ENCODE measurements at regions not wholly inside any gene's neighbourhood (a gene's known extent, or its start where the extent isn't known, plus 50 kb on each side); places are given as distances from the start of the nearest gene placed in this dataset.

DNA sequence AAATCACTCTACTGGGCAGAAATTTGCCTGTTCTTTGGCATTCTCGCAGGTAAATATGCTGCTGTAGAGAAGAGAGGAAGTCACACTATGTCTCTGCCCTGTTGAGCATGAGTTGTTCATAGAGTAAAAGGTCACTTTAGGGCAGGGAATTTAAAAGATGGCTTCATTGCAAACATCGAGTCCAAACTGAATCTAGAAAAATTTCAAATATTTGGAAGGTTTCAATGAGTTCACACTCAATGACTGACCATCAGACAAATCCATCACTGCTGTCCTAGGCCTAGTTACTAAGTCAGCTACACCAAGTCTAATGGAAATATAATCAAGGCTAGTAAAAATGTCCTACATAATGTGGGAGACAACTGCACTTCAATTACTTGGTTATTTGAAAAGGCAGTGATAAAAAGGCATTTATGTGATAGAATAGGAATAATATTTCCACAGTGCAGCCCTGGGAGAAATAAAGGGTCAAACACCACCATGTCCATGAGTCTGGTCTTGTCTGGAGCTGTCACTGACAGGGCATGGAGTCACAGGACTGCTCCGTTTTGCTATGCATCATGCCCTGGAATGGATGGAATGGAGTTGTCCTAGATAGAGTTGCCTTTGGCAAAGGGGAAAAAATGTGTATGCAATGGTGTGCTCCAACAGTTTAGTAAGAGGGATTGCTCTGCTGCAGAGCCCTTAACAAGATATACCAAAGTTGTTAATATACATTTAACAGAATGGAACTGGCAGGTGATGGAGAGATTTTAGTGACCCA lies 218.5 kb upstream of the DAPK1 start:
- no peak for DNase-seq (ENCODE audit: low read depth in 2 of 2)

GRCh38 chr9:87280421-87280820 lies 217.2 kb upstream of the DAPK1 start:
- no peak for DNase-seq (ENCODE audit: low read depth in 2 of 2)

DNA sequence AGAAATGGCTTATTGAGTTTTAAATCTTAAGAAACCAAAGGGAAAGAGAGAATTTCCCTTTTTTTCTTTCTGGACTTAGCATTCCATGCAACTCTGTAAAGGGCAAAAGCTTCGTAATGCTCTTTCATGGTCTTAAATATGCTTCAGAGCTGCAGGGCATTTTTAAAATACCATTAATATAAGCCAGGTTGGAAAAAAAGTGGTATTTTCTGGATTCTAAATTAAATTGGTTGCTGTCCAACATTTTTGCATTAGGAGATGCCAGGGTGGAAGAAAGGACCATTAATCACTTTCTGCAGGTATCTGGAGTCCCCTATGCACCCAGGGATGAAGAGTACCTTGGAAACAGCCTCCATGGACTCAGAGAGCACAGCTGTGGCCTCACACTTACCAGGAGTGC lies 215.1 kb upstream of the DAPK1 start:
- no peak for DNase-seq (ENCODE audit: low read depth in 2 of 2)

- no peak for DNase-seq (ENCODE audit: low read depth in 2 of 2)
These were observed 214.1 kb upstream of the DAPK1 start for GRCh38 chr9:87283585-87283984.

GRCh38 chr9:87285183-87285850 lies 212.3 kb upstream of the DAPK1 start:
- no peak for DNase-seq (ENCODE audit: low read depth in 2 of 2)

DNA sequence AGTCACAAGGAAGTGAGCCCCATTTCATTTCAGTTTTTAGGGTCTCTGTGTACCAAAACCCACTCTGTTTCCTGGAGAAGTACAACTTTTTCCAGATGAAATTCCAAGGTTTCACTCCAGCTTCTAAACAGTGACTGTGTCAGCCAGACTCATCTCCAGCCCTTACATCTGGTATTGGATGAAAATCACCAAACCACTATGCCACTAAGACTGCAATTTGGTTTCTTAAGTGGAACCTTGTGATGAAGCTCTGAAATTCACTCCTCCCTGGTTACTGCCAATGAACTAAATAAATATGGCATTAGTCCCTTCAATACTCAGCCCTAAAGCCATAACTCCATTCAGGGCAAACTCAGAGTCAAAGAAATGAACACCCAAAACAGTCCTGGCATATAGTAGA lies 211.2 kb upstream of the DAPK1 start:
- DNase-seq (ENCODE audit: low read depth in 2 of 2), result no peak

- DNase-seq (ENCODE audit: low read depth in 2 of 2), result no peak
These were observed 207.2 kb upstream of the DAPK1 start for GRCh38 chr9:87290241-87291052.

- DNase-seq (ENCODE audit: low read depth in 2 of 2), result no peak
These were observed 205.0 kb upstream of the DAPK1 start for GRCh38 chr9:87292449-87293191.

GRCh38 chr9:87294126-87294525 lies 203.5 kb upstream of the DAPK1 start:
- DNase-seq (ENCODE audit: low read depth in 2 of 2), result no peak

DNA sequence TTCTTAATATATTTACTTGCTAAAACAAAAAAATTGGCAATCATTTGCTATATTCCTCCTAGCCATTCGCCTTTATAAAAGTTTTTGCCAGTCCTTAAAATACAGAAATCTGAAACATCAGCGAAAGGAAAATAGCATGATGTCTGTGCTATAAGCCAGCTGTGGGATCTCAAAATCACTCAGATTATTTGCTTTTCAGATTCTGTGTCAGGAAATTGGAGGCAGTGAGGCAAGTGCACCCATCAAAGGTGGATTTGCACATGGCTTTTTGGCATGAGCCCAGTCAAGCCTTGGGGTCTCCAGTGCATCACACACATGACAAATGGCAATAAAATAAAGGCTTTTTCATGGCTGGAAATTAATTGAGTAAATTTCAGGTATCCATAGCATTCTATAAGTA lies 196.8 kb upstream of the DAPK1 start:
- no peak for DNase-seq (ENCODE audit: low read depth in 2 of 2)

DNA sequence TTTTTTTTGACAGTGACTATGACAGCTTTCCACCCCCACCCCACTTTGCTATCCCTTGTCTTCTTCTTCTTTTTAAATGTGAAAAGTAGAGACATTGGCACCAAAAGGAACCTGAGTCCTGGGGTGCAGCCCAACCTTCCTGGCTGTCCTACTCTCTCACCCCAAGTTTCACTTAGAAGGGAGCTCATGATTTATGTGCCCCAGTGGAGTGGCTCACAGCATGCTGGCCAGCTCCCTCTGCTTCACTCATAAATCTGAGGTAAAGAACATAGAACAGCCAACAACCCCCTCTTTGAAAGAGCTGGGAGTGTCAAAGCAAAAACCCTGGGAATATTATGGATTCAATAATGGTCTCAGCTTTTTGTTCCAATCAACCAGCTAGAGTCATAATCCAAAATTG lies 196.3 kb upstream of the DAPK1 start:
- DNase-seq (ENCODE audit: low read depth in 2 of 2), result no peak

DNA sequence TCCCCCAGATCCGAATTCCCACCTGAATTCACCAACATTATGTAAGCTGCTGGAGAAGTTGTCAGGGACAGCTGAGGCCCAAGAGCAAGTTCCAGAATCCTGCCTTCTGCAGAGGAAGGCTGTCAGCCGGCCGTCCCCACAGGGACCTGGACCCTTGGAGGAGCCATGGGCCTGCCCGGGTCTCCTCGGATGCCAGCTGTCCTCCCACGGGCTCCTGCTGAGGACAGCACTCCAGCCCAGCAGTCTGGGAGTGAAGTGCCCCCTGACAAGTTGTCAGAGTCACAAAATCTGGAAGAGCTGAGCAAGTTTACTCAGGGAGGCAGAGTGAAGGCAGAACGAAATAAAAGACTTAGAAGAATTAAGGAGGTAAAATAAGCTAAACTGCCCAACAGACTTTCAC lies 192.5 kb upstream of the DAPK1 start:
- no peak for DNase-seq (ENCODE audit: low read depth in 2 of 2)

DNA sequence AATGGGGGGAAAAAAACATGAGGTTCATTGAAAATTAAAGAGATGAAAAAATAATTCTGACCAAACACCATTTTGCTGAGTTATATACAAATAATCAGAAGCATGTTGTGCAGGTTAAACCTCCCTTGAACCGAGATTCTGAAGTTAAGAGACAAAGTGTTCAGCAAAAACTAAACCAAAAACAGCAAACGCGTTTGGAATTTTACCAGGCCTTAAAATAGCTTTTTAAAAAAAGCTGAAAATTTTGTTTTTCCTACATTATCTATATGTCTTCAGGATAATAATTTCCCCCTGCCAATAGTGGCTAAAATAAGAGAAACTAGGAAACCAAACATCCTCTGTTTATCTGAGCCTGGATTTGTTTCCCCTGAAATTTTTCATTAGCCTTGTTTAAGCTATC lies 191.7 kb upstream of the DAPK1 start:
- DNase-seq (ENCODE audit: low read depth in 2 of 2), result no peak

DNA sequence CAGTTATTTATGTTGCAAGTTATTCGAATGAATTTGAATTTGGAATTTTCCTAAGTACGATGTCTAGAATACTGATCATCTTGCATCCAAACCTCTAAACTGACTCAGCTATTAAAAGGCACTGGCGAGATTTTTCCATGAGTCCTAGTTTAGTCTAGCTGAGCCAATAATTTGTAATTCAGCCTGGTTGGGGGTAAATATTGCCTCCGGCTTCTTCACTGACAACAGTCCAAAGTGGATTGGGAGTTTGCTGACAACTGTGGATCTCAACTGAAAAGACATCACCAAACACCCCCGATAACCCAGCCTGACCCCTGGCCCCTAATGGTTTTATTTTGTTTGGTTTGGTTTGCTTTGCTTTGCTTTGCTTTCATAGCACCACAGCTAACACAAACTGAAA lies 189.8 kb upstream of the DAPK1 start:
- no peak for DNase-seq (ENCODE audit: low read depth in 2 of 2)

DNA sequence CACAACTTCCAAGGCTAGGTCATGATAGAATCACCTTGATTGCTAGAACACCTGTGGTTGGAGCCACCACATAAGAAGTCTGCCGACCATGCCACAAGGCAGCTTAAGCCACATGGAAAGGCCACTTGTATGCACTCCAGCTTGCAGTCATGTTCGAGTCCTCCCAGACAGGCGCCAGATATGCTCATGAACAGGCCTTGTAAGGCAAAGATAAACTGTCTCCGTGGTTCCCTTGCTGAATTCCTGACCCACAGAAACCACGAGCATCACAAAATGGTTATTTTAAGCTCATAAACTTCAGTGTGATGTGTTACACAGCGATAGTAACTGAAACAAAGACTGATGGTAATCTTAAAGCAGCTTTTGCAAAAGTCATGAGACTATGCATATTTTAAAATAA lies 188.4 kb upstream of the DAPK1 start:
- no peak for DNase-seq (ENCODE audit: low read depth in 2 of 2)

DNA sequence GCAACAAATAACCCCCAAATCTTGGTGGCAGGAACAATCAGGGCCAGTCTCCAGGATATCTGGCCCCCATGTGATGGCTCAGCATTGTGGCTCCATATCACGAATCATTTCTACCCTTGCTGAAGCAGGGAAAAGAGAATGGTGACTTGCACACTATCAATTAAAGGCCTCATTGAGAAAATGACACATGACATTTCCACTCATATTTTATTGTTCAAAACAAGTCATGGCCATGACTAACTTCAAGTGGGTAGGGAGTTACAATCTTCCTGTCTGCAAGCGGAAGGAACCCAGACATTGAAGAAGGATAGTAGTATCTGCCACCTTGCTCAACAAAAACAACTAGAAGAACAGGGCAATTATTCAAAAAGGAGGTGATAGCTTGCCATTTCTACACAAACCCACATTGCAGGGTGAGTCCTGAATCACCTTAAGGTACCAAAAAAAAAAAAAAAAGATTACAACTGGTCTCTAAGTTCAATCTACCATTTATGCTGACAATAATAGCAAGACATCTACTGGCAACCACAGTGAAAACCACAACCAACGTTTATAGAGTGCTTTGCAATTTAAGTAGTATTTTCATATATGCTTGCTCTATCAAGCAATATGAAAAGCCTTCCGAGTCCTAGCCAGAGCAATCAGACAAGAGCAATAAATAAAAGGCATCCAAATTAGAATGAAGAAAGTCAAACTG lies 186.7 kb upstream of the DAPK1 start:
- DNase-seq (ENCODE audit: low read depth in 2 of 2), result no peak

DNA sequence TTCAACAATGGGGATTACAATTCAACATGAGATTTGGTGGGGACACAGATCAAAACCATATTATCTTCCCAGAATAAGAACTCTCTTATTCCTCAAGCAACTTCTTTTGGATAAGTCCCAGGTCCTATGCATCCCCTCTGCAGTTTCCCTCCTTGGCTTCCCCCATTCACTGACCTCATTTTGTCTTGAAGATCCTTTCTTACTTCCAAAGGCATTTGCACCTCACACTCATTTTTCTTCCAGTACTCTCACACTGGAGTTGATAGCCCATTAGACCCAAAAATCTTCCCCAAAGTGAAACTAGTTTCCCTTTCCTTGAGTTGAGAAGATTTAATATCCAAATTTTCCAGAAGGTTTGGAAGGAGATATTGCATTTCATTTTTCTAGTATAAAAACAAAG lies 178.0 kb upstream of the DAPK1 start:
- DNase-seq (ENCODE audit: low read depth in 2 of 2), result no peak

- DNase-seq (ENCODE audit: low read depth in 2 of 2), result no peak
These were observed 177.4 kb upstream of the DAPK1 start for GRCh38 chr9:87320146-87320884.

- no peak for DNase-seq (ENCODE audit: low read depth in 2 of 2)
These were observed 174.6 kb upstream of the DAPK1 start for GRCh38 chr9:87322840-87323635.

GRCh38 chr9:87323928-87324327 lies 173.7 kb upstream of the DAPK1 start:
- no peak for DNase-seq (ENCODE audit: low read depth in 2 of 2)

Measured in stimulated activated CD8-positive, alpha-beta memory T cell treated with anti-CD3 and anti-CD28 coated beads, Interleukin-7, amount 100 ng/mL, for 4 hours (primary cell).